DMS79 (cell line): ENCODE measurements at regions not wholly inside any gene's neighbourhood (a gene's known extent, or its start where the extent isn't known, plus 50 kb on each side); places are given as distances from the start of the nearest gene placed in this dataset.

ENCODE experiments used
- DNase-seq: peaks from one replicate; lab custom pipeline; 2025; lab: John Stamatoyannopoulos, UW

- DNase-seq: no peak
Observed at GRCh38 chr10:1882180-1882579, 144.9 kb upstream of the ADARB2 start.

DNA sequence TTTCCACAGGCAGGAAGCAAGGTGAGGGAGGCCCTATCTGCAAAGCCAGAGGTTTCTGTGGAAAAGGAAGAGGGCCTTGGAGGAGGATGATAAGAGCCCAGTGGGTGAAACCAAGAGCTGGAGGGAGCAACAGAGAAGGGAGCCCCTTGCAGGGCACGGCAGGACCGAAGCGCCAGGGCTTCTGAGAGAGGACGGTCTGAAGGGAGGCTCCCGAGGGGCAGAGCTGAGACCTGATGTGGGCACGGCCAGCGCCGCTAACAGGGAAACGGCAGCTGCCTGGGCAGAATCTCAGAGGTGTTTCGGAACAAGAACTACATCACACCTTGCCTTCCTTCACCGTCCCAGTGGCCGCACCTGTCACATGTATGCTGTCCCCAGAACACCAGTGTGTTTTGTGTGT is 144.3 kb upstream of the ADARB2 start:
- DNase-seq: no peak

DNA sequence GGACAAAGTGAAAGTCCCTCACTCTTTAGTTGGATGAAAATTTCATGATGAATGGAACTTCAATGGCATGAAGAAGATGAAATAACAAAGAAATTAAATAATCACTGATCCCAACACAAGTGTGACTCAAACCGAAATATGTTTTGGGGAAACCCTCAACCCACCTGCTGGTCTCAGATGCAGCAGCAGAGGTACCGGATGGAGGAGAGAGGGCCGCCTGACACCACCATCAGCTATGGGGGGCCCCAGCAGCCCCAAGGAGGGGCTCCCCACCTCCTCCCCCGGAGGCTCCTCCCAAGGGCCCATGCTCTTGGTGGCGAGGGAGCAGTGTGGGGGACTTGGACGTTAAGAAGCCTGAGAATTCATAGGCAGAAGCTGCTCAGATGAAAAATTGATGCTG is 137.2 kb upstream of the ADARB2 start:
- no peak for DNase-seq

- no peak for DNase-seq
Observed at GRCh38 chr10:1873661-1874315, 136.5 kb upstream of the ADARB2 start.

DNA sequence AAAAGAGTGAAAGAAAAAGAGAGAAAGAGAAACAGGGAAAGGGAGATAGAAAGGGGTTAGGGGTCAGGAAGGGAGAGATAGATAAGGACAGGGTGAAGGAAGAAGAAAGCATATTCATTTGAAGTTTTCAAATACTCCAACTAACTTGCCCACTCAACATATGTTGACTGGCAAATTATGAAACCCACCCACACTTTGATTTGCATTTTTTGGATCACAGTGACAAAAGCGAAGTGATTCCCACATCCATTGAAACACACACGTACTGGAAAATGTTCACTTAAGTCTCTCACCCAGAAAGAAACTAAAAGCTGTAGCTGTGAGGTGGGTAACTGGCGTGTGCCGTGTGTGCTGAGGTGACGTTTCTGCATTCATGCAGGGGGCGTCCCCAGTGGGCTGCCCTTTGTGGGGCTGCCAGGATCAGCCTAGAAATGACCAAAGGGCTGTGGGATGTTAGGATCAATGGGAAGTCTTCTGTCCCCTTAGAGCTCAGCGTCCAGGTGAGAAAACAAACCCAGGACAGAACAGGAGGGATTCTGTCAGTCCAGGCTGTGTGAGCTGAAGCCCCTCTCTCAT is 134.9 kb upstream of the ADARB2 start:
- DNase-seq: no peak

- DNase-seq: no peak
Observed at GRCh38 chr10:1870491-1870890, 133.2 kb upstream of the ADARB2 start.

GRCh38 chr10:1869861-1870260 is 132.5 kb upstream of the ADARB2 start:
- no peak for DNase-seq

GRCh38 chr10:1860351-1860750 is 123.0 kb upstream of the ADARB2 start:
- no peak for DNase-seq

DNA sequence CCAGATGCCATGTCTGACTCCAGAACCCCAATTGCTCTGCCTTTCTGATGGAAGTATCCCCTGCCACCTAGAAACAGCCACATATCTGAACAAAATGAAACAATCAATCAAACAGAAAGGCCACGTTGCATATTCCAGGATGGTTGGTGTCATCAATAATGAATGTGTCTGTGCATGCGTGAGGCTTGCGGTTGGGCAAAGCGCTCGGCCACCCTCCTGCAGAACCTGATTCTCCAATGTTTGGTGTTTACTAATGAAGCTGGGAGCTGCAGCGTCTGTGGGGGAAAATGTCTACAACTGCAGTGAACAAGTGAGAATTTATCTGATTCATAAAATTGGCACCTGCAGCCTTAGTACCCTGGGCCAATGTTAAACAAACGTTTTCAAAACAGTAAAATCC is 121.2 kb upstream of the ADARB2 start:
- no peak for DNase-seq

- no peak for DNase-seq
Observed at GRCh38 chr10:1858048-1858447, 120.7 kb upstream of the ADARB2 start.

- DNase-seq: no peak
Observed at GRCh38 chr10:1855911-1856310, 118.6 kb upstream of the ADARB2 start.

- no peak for DNase-seq
Observed at GRCh38 chr10:1854271-1854670, 116.9 kb upstream of the ADARB2 start.

- no peak for DNase-seq
Observed at GRCh38 chr10:1853801-1854200, 116.5 kb upstream of the ADARB2 start.

GRCh38 chr10:1852841-1853240 is 115.5 kb upstream of the ADARB2 start:
- no peak for DNase-seq

DNA sequence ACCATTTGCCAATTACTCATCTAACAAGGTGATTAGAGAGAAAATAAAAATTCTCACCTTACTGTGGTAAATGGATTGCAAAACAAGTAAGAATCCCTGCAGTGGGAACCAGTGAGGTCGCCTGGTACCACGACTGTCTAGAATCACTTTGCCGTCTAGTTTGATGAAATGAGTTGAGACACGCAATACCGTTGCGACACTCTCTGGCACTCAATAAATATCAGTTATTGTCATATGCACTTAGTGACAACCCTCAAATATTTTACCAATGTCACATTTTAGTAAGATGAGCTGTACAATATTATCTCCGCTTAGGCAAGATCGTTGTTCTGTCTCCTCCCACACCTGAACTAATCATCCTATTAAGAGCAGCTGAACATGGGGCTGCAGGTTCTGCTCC is 114.4 kb upstream of the ADARB2 start:
- no peak for DNase-seq

DNA sequence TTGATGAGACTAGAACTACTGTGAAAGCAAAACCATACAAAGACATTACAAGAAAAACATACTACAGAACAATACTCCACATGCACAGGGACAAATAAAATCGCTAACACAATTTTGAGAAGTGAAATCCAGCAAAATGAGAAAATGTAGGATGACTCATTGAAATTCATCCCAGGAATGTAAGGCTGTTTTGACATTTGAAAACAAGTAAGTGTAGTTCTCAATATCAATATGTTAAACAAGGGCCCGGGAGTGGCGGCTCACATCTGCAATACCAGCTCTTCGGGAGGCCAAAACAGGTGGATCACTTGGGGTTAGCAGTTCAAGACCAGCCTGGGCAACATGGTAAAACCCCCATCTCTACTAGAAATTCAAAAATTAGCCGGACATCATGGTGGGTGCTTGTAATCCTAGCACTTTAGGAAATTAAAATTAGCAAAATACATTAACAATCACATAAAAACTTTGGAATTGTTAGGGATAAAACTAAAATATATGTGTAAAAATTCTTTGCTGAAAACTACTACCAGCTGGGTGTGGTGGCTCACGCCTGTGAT is 113.7 kb upstream of the ADARB2 start:
- DNase-seq: no peak

- DNase-seq: no peak
Observed at GRCh38 chr10:1847361-1847760, 110.0 kb upstream of the ADARB2 start.

GRCh38 chr10:1846032-1846431 is 108.7 kb upstream of the ADARB2 start:
- DNase-seq: no peak

- DNase-seq: no peak
Observed at GRCh38 chr10:1841759-1842158, 104.4 kb upstream of the ADARB2 start.

DNA sequence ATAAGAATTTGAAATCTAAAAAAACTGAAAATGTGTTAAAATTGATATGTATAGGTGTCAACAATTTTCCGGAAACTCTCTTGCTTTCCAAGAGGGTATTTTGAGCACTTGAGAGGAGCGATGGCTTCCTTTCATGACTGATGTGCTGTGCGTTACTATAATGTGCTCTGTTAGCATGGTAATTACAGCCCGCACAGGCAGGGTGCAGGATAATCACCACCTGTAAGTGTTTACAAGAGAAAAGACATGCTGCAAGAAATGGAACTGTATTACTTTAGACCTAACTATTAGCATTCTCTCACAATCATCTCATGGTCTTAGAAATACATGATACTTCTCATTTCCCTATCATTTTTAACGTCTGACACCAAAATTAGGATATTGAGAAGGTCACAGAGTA is 92.4 kb upstream of the ADARB2 start:
- no peak for DNase-seq

- DNase-seq: no peak
Observed at GRCh38 chr10:1824928-1825327, 87.6 kb upstream of the ADARB2 start.

- no peak for DNase-seq
Observed at GRCh38 chr10:1814556-1814955, 77.2 kb upstream of the ADARB2 start.

DNA sequence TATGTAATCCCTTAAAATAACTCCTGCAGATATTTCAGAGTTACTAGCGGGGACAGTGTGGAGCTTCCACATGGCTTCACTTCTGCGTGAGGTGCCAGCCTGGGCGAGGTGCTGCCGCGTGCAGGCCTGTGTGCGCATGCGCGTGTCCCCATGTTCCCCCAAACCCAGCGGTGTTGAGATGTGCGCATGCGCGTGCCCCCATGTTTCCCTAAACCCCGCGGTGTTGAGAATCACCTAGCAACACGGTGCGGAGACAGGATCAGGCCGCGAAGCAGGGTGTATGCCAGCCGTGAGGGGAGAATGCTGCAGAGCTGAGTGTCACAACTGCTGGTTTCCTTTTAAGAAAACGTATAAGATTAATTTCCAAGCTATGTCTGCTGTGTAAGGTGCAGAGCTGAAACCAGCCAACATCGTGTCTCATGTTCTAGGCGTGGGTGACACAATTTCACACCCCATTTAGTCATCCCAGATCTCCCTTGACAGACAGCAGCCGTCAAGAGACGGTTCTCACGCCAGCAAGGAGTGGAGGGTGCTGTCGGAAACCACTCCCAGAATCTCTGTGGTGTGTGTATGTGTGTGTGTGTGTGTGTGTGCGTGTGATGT is 71.9 kb upstream of the ADARB2 start:
- no peak for DNase-seq

DNA sequence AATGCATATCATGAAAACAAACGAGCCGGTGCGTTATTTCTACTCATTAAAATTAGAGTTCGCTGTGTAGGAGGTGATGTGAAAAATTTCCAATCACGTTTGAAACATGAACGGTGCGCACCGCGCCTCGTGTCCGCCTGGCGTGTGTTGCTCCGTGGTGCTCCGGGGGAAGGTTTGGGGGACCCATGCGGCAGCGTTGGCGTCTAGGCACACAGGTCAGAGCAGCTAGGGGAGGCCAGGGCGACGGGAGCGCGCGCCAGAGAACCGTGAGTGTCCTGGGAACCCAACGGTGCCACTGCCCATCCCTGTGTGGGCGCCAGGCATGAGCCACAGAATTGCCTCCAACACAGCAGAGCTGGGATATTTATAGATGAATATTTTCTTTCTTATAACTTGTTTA is 70.6 kb upstream of the ADARB2 start:
- no peak for DNase-seq
